ENCODE measurements at regions not wholly inside any gene's neighbourhood (a gene's known extent, or its start where the extent isn't known, plus 50 kb on each side); places are given as distances from the start of the nearest gene placed in this dataset.

- ChIA-PET POLR2A (interaction anchor here (1.6 kb wide), 1 partner anchor 13 kb away, joined by 4 read pairs; no protein-coding TSS in a partner anchor), CTCF (interaction anchor here (1.7 kb wide), 1 partner anchor 9 kb away, joined by 5 read pairs; no protein-coding TSS in a partner anchor)
- DNase-seq (ENCODE audit: extremely low spot score) = no peak
- no peak for TF ChIP-seq ELF4 (IDR thresholded peaks at IDR 0.05)
- no peak for TF ChIP-seq SUZ12 (IDR thresholded peaks at IDR 0.05)
- no peak for TF ChIP-seq BHLHE40 (IDR thresholded peaks at IDR 0.05; ENCODE audit: borderline replicate concordance)
- no peak for TF ChIP-seq LEF1 (IDR thresholded peaks at IDR 0.05; ENCODE audit: borderline replicate concordance)
- TF ChIP-seq ARNT (IDR thresholded peaks at IDR 0.05) = no peak
- no peak for TF ChIP-seq FOXA1 (IDR thresholded peaks at IDR 0.05)
- no peak for TF ChIP-seq NFRKB (IDR thresholded peaks at IDR 0.05)
- TF ChIP-seq FOXK2 (IDR thresholded peaks at IDR 0.05) = no peak
- no peak for TF ChIP-seq L3MBTL2 (conservative IDR thresholded peaks at IDR 0.05)
- TF ChIP-seq, protein P1, sequence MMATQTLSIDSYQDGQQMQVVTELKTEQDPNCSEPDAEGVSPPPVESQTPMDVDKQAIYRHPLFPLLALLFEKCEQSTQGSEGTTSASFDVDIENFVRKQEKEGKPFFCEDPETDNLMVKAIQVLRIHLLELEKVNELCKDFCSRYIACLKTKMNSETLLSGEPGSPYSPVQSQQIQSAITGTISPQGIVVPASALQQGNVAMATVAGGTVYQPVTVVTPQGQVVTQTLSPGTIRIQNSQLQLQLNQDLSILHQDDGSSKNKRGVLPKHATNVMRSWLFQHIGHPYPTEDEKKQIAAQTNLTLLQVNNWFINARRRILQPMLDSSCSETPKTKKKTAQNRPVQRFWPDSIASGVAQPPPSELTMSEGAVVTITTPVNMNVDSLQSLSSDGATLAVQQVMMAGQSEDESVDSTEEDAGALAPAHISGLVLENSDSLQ (IDR thresholded peaks at IDR 0.05) = no peak
- TF ChIP-seq FOXM1 (IDR thresholded peaks at IDR 0.05; ENCODE audit: borderline replicate concordance) = no peak
- TF ChIP-seq ZNF384 (IDR thresholded peaks at IDR 0.05) = no peak
- no peak for TF ChIP-seq TARDBP (IDR thresholded peaks at IDR 0.05)
- TF ChIP-seq HDGF (IDR thresholded peaks at IDR 0.05; ENCODE audit: borderline replicate concordance) = no peak
- TF ChIP-seq SP1 (IDR thresholded peaks at IDR 0.05) = no peak
- no peak for TF ChIP-seq CTBP1 (IDR thresholded peaks at IDR 0.05; ENCODE audit: borderline replicate concordance)
Measured at GRCh38 chr15:69828181-69828828, 269.4 kb downstream of the TLE3 start.

DNA sequence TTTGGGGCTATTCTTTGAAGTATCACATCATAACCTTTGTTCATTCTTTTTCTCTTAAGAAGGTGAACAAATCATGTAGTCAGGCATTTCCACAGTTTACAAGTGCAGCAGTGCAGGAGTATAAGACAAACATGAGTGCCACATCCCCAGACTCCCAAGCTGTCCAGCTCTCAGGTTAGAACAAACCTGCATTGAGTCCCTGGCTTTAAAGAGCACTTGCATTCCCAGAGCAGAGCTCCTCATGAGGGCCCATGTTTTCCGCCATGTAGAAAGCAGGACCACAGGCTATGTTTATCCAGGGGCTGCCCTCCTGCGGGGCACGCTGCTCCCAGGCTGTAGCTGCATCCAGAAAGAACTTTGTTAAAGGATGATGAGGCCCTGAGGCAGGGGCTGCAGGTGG, 267.7 kb downstream of the TLE3 start:
- ChIA-PET CTCF (no interaction called here), POLR2A (no interaction called here)
- DNase-seq (ENCODE audit: extremely low spot score) = no peak
- TF ChIP-seq ARNT (IDR thresholded peaks at IDR 0.05) = no peak
- no peak for TF ChIP-seq ZNF384 (IDR thresholded peaks at IDR 0.05)
- TF ChIP-seq, protein P1 (IDR thresholded peaks at IDR 0.05) = no peak
- no peak for TF ChIP-seq SP1 (IDR thresholded peaks at IDR 0.05)
- TF ChIP-seq HDGF (IDR thresholded peaks at IDR 0.05; ENCODE audit: borderline replicate concordance) = no peak
- no peak for TF ChIP-seq CTBP1 (IDR thresholded peaks at IDR 0.05; ENCODE audit: borderline replicate concordance)
- TF ChIP-seq ELF4 (IDR thresholded peaks at IDR 0.05) = no peak
- no peak for TF ChIP-seq FOXM1 (IDR thresholded peaks at IDR 0.05; ENCODE audit: borderline replicate concordance)
- no peak for TF ChIP-seq SUZ12 (IDR thresholded peaks at IDR 0.05)
- TF ChIP-seq L3MBTL2 (conservative IDR thresholded peaks at IDR 0.05) = no peak

DNA sequence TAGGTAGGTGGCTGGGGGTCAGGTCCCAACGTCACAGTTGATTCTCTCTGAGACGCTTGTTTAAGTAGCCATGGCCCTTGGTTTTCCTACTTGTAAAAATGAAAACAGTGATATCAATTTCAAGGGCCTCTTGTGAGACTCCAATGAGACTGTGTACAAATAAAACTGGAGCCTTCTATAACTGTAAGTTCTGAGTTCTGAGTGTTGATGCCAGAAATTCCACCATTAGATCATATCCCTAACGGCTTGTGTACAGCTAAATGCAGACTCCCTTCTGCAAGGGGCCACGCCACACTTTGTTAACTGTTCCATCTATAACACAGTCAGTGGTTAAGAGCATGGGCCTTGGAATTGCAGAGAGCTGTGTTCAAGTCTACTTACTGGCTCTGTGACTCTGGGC, 267.3 kb downstream of the TLE3 start:
- ChIA-PET CTCF (no interaction called here), POLR2A (no interaction called here)
- DNase-seq (ENCODE audit: extremely low spot score) = no peak
- no peak for TF ChIP-seq ELF4 (IDR thresholded peaks at IDR 0.05)
- TF ChIP-seq LEF1 (IDR thresholded peaks at IDR 0.05; ENCODE audit: borderline replicate concordance) = no peak
- TF ChIP-seq HDGF (IDR thresholded peaks at IDR 0.05; ENCODE audit: borderline replicate concordance) = no peak
- no peak for TF ChIP-seq TARDBP (IDR thresholded peaks at IDR 0.05)
- TF ChIP-seq L3MBTL2 (conservative IDR thresholded peaks at IDR 0.05) = no peak
- TF ChIP-seq, protein P1 (IDR thresholded peaks at IDR 0.05) = no peak
- TF ChIP-seq SP1 (IDR thresholded peaks at IDR 0.05) = no peak
- no peak for TF ChIP-seq FOXM1 (IDR thresholded peaks at IDR 0.05; ENCODE audit: borderline replicate concordance)
- TF ChIP-seq FOXA1 (IDR thresholded peaks at IDR 0.05) = no peak
- no peak for TF ChIP-seq NFRKB (IDR thresholded peaks at IDR 0.05)
- no peak for TF ChIP-seq FOXK2 (IDR thresholded peaks at IDR 0.05)
- no peak for TF ChIP-seq SUZ12 (IDR thresholded peaks at IDR 0.05)
- TF ChIP-seq BHLHE40 (IDR thresholded peaks at IDR 0.05; ENCODE audit: borderline replicate concordance) = no peak
- TF ChIP-seq CTBP1 (IDR thresholded peaks at IDR 0.05; ENCODE audit: borderline replicate concordance) = no peak
- TF ChIP-seq ZNF384 (IDR thresholded peaks at IDR 0.05) = no peak
- TF ChIP-seq ARNT (IDR thresholded peaks at IDR 0.05) = no peak

GRCh38 chr15:69830876-69831275, 266.8 kb downstream of the TLE3 start:
- ChIA-PET CTCF (no interaction called here), POLR2A (no interaction called here)
- TF ChIP-seq FOXA1 (IDR thresholded peaks at IDR 0.05) = no peak
- no peak for DNase-seq (ENCODE audit: extremely low spot score)

GRCh38 chr15:69834267-69834666, 263.4 kb downstream of the TLE3 start:
- ChIA-PET CTCF (no interaction called here), POLR2A (no interaction called here)
- TF ChIP-seq SP1 (IDR thresholded peaks at IDR 0.05) (no peak), FOXA1 (IDR thresholded peaks at IDR 0.05) (no peak), CTBP1 (IDR thresholded peaks at IDR 0.05; ENCODE audit: borderline replicate concordance) (no peak), BHLHE40 (IDR thresholded peaks at IDR 0.05; ENCODE audit: borderline replicate concordance) (no peak), L3MBTL2 (conservative IDR thresholded peaks at IDR 0.05) (no peak), FOXK2 (IDR thresholded peaks at IDR 0.05) (no peak), LEF1 (IDR thresholded peaks at IDR 0.05; ENCODE audit: borderline replicate concordance) (no peak), ELF4 (IDR thresholded peaks at IDR 0.05) (no peak), NFRKB (IDR thresholded peaks at IDR 0.05) (no peak), SUZ12 (IDR thresholded peaks at IDR 0.05) (no peak)
- TF ChIP-seq, protein P1 (IDR thresholded peaks at IDR 0.05) = no peak
- no peak for DNase-seq (ENCODE audit: extremely low spot score)

DNA sequence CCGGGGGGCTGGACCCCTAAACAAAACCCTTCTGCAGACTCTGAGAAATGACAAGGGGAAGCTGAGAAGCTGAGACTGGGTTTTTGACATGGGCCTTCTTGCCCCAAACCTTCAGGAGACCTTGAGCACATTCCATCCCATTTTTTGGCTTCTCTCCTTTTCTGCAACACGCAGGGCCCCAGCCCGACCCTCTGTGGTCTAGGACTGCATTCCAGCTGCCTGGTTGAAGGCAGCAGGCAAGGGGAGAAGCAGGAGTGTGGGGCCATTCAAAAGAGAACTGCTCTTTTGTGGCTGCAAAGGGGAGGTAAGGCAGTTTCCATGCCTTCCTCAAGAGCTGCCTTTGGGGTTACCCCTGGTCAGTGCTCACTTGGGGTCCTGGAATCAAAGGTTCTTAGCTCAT, 263.0 kb downstream of the TLE3 start:
- DNase-seq (ENCODE audit: extremely low spot score) = no peak
- TF ChIP-seq SUZ12 (IDR thresholded peaks at IDR 0.05) (no peak), ARNT (IDR thresholded peaks at IDR 0.05) (no peak), NFRKB (IDR thresholded peaks at IDR 0.05) (no peak), CTBP1 (IDR thresholded peaks at IDR 0.05; ENCODE audit: borderline replicate concordance) (no peak), LEF1 (IDR thresholded peaks at IDR 0.05; ENCODE audit: borderline replicate concordance) (no peak), FOXA1 (IDR thresholded peaks at IDR 0.05) (no peak), ELF4 (IDR thresholded peaks at IDR 0.05) (no peak), FOXK2 (IDR thresholded peaks at IDR 0.05) (no peak), TARDBP (IDR thresholded peaks at IDR 0.05) (no peak), HDGF (IDR thresholded peaks at IDR 0.05; ENCODE audit: borderline replicate concordance) (no peak), ZNF384 (IDR thresholded peaks at IDR 0.05) (no peak)
- POLR2A ChIA-PET = no interaction called here
- CTCF ChIA-PET = interaction anchor here (0.7 kb wide), 1 partner anchor 20 kb away, joined by 3 read pairs; no protein-coding TSS in a partner anchor

Measured in HEK293T (cell line).